ENCODE measurements at regions not wholly inside any gene's neighbourhood (a gene's known extent, or its start where the extent isn't known, plus 50 kb on each side); places are given as distances from the start of the nearest gene placed in this dataset.

- no peak for TF ChIP-seq EZH2 (IDR thresholded peaks at IDR 0.05)
- no peak for TF ChIP-seq POLR2AphosphoS5 (IDR thresholded peaks at IDR 0.05; ENCODE audit: borderline replicate concordance, low read depth, low read length)
- TF ChIP-seq FOXP2 (optimal IDR thresholded peaks at IDR 0.05; ENCODE audit: control extremely low read depth, extremely low read length, insufficient read depth) = no peak
Measured at GRCh38 chr13:65965501-65965900, 1264.6 kb downstream of the PCDH9 start.
